ENCODE measurements at regions not wholly inside any gene's neighbourhood (a gene's known extent, or its start where the extent isn't known, plus 50 kb on each side); places are given as distances from the start of the nearest gene placed in this dataset.

- TF ChIP-seq, protein P1, sequence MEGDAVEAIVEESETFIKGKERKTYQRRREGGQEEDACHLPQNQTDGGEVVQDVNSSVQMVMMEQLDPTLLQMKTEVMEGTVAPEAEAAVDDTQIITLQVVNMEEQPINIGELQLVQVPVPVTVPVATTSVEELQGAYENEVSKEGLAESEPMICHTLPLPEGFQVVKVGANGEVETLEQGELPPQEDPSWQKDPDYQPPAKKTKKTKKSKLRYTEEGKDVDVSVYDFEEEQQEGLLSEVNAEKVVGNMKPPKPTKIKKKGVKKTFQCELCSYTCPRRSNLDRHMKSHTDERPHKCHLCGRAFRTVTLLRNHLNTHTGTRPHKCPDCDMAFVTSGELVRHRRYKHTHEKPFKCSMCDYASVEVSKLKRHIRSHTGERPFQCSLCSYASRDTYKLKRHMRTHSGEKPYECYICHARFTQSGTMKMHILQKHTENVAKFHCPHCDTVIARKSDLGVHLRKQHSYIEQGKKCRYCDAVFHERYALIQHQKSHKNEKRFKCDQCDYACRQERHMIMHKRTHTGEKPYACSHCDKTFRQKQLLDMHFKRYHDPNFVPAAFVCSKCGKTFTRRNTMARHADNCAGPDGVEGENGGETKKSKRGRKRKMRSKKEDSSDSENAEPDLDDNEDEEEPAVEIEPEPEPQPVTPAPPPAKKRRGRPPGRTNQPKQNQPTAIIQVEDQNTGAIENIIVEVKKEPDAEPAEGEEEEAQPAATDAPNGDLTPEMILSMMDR (IDR thresholded peaks at IDR 0.05; ENCODE audit: low read depth, low read length, poor library complexity, severe bottlenecking) = no peak
- TF ChIP-seq EZH2phosphoT487 (IDR thresholded peaks at IDR 0.05; ENCODE audit: borderline replicate concordance, low read length) = no peak
Observed at GRCh38 chr2:22530131-22530530, 854.8 kb upstream of the KLHL29 start.
